ENCODE measurements at regions not wholly inside any gene's neighbourhood (a gene's known extent, or its start where the extent isn't known, plus 50 kb on each side); places are given as distances from the start of the nearest gene placed in this dataset.

DNA sequence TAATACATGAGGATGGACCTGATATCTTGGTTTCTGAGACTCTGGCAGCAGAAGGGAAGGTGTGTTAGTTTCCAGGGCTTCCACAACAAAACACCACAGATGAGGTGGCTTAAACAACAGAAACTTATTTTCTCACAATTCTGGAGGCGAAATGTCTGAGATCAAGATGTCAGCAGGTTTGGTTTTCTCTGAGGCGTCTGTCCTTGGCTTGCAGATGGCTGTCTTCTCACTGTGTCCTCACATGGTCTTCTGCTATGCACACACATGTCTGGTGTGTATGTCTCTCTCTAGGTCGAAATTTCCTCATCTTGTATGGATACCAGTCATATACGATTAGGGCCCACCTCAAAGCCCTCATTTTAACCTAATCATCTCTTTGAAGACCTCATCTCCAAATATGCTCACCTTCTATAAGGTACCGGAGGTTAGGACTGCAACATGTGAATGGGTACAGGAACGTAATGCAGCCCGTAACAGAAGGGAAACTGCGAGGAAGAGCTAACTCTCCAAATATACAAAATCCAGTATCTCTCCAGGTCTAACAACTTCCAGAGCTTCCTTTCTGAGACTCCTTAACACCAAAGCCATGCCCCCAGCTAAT is 139.8 kb upstream of the SMARCA2 start:
- TF ChIP-seq POLR2AphosphoS5 (IDR thresholded peaks at IDR 0.05; ENCODE audit: low read depth, low read length) (no peak), POLR2A (IDR thresholded peaks at IDR 0.05; ENCODE audit: low read depth, low read length) (no peak)
